HCT116 (cell line): ENCODE measurements at regions not wholly inside any gene's neighbourhood (a gene's known extent, or its start where the extent isn't known, plus 50 kb on each side); places are given as distances from the start of the nearest gene placed in this dataset.

ENCODE experiments used
- ATAC-seq: fragments of 200-7000 bp; cut with Tn5 transposase; 2 replicates; pipeline ENCODE4 v1.9.1; 2020; ENCODE audit warnings: mild to moderate bottlenecking, moderate library complexity
- BruUV-seq: library from RNA; stranded (reverse); fragments of 400-500 nt; replicated peaks from 2 replicates; lab custom pipeline; 2021; lab: Mats Ljungman, UMichigan
- CTCF ChIA-PET: fragments of 300-600 bp; sonication (Branson Sonifier 250); formaldehyde crosslinking; loops from one replicate; lab custom pipeline; 2021; ENCODE audit warnings: antibody characterized with exemption; lab: Charles Lee
- POLR2A ChIA-PET: fragments of 300-600, 350-600 bp; sonication (Branson Sonifier 250); formaldehyde crosslinking; loops from one replicate; lab custom pipeline; 2021; ENCODE audit warnings: antibody characterized with exemption; lab: Charles Lee
- RAD21 ChIA-PET, 2 experiments: fragments of 300-600 bp; sonication (Branson Sonifier 250); formaldehyde crosslinking; loops; one replicate each; lab custom pipeline; 2023; ENCODE audit warnings: low total read pairs in 2 of 2; ENCODE audit not compliant: uncharacterized antibody in 2 of 2, unreplicated experiment in 2 of 2, low non-redundant PET in 1 of 2; lab: Charles Lee
- DNase-seq: peaks from one replicate; pipeline ENCODE4 v3.0.0-alpha.2; 2010; ENCODE audit warnings: low read depth, low spot score
- H2AFZ ChIP-seq: fragments of 200-600 bp; shearing (Covaris generic), sonication (generic); 2 replicates; pipeline ENCODE4 v1.6.1; 2017; ENCODE audit warnings: low read depth, mixed run types, mixed read lengths, antibody characterized with exemption, low read length; ENCODE audit not compliant: poor library complexity, severe bottlenecking
- H3K27ac ChIP-seq: 2 replicates; pipeline ENCODE4 v1.5.1; 2012; ENCODE audit warnings: low read depth, low read length
- H3K27me3 ChIP-seq: fragments of 200-600 bp; sonication (generic); 2 replicates; pipeline ENCODE4 v1.6.1; 2016; ENCODE audit warnings: mixed run types, low read length, mixed read lengths; ENCODE audit not compliant: insufficient read depth
- H3K36me3 ChIP-seq, 2 experiments: fragments of 200-500 bp in 1 of 2; fragments of 200-600 bp in 1 of 2; sonication (Bioruptor generic) in 1 of 2; sonication (generic) in 1 of 2; 2 replicates each; pipeline versions ENCODE4 v1.5.1 to v1.6.1; 2014 to 2016; ENCODE audit warnings: low read length in 2 of 2, inconsistent platforms in 1 of 2, mixed read lengths in 1 of 2, mixed run types in 1 of 2; ENCODE audit not compliant: insufficient read depth in 2 of 2, control insufficient read depth in 1 of 2
- H3K4me1 ChIP-seq, 2 experiments: fragments of 200-600 bp in 1 of 2; sonication (generic) in 1 of 2; 2 replicates each; pipeline versions ENCODE4 v1.5.1 to v1.6.1; 2012 to 2017; ENCODE audit warnings: low read length in 2 of 2, inconsistent platforms in 1 of 2, mild to moderate bottlenecking in 1 of 2, mixed read lengths in 1 of 2, mixed run types in 1 of 2, moderate library complexity in 1 of 2; ENCODE audit not compliant: insufficient read depth in 2 of 2, control insufficient read depth in 1 of 2
- H3K4me2 ChIP-seq: fragments of 200-600 bp; sonication (generic); 2 replicates; pipeline ENCODE4 v1.6.1; 2017; ENCODE audit warnings: mixed run types, low read length, mixed read lengths
- H3K4me3 ChIP-seq, 2 experiments: fragments of 200-600 bp in 1 of 2; sonication (generic) in 1 of 2; replicated peaks in 1 of 2; 2 replicates each; pipeline ENCODE4 v1.5.1; 2011 to 2016; ENCODE audit warnings: low read length in 2 of 2, control low read depth in 1 of 2, low read depth in 1 of 2, mild to moderate bottlenecking in 1 of 2, mixed read lengths in 1 of 2, mixed run types in 1 of 2
- H3K79me2 ChIP-seq: fragments of 200-600 bp; sonication (generic); 2 replicates; pipeline ENCODE4 v1.6.1; 2017; ENCODE audit warnings: mild to moderate bottlenecking, mixed run types, low read length, moderate library complexity, mixed read lengths; ENCODE audit not compliant: insufficient read depth
- H3K9ac ChIP-seq: fragments of 200-600 bp; sonication (generic); 2 replicates; pipeline ENCODE4 v1.6.1; 2016; ENCODE audit warnings: low read length, mixed read lengths
- H3K9me2 ChIP-seq: fragments of 200-600 bp; sonication (generic), shearing (Covaris generic); 2 replicates; pipeline ENCODE4 v1.6.1; 2017; ENCODE audit warnings: mixed run types, mild to moderate bottlenecking, moderate library complexity; ENCODE audit not compliant: insufficient read depth
- H3K9me3 ChIP-seq, 2 experiments: fragments of 200-500 bp in 1 of 2; fragments of 200-600 bp in 1 of 2; sonication (Bioruptor generic) in 1 of 2; sonication (generic) in 1 of 2; 2 replicates each; pipeline ENCODE4 v1.6.1; 2014 to 2017; ENCODE audit warnings: low read length in 2 of 2, mixed read lengths in 2 of 2, inconsistent platforms in 1 of 2, low read depth in 1 of 2, mild to moderate bottlenecking in 1 of 2, mixed run types in 1 of 2, moderate library complexity in 1 of 2; ENCODE audit not compliant: control insufficient read depth in 1 of 2, insufficient read depth in 1 of 2
- H4K20me1 ChIP-seq: fragments of 200-600 bp; sonication (generic), shearing (Covaris generic); 2 replicates; pipeline ENCODE4 v1.6.1; 2017; ENCODE audit warnings: mixed run types, mild to moderate bottlenecking, moderate library complexity; ENCODE audit not compliant: insufficient read depth
- EGR1 ChIP-seq: IDR thresholded peaks from 2 replicates; pipeline ENCODE4 v1.6.1; 2012; ENCODE audit warnings: low read depth
- ELF1 ChIP-seq: IDR thresholded peaks from 2 replicates; pipeline ENCODE4 v1.6.1; 2012; ENCODE audit warnings: low read depth, borderline replicate concordance
- EZH2phosphoT487 ChIP-seq: fragments of 200-600 bp; IDR thresholded peaks from 2 replicates; pipeline ENCODE4 v1.6.1; 2018; ENCODE audit warnings: antibody characterized with exemption, borderline replicate concordance
- FOSL1 ChIP-seq: IDR thresholded peaks from 2 replicates; pipeline ENCODE4 v1.6.1; 2012; ENCODE audit warnings: low read depth
- JUND ChIP-seq: IDR thresholded peaks from 2 replicates; pipeline ENCODE4 v1.6.1; 2012
- MAX ChIP-seq: IDR thresholded peaks from 2 replicates; pipeline ENCODE4 v1.6.1; 2012
- POLR2A ChIP-seq: IDR thresholded peaks from 2 replicates; pipeline ENCODE4 v1.7.0; 2011; ENCODE audit warnings: borderline replicate concordance; ENCODE audit not compliant: insufficient read depth, insufficient read length; ENCODE audit errors: extremely low read depth
- POLR2AphosphoS5 ChIP-seq: IDR thresholded peaks from 2 replicates; pipeline ENCODE4 v1.6.1; 2011; ENCODE audit warnings: mild to moderate bottlenecking, low read depth, low read length, moderate library complexity
- TCF7L2 ChIP-seq: IDR thresholded peaks from 2 replicates; pipeline ENCODE4 v1.7.0; 2011; ENCODE audit warnings: borderline replicate concordance, inconsistent platforms; ENCODE audit not compliant: insufficient read depth, insufficient read length; ENCODE audit errors: extremely low read depth
- ZNF274 ChIP-seq: fragments of 200-500 bp; sonication (Bioruptor generic); IDR thresholded peaks from 2 replicates; pipeline ENCODE4 v1.6.1; 2014; ENCODE audit warnings: mild to moderate bottlenecking, low read depth, low read length, inconsistent platforms
- intact Hi-C: fragments of 100-400 bp; cut with micrococcal nuclease; formaldehyde crosslinking; loops from 2 replicates; pipeline ENCODE4 v1.10.0; 2022
- TF ChIP-seq, protein P1 (sequence below), 3 experiments: fragments of 200-600 bp in 1 of 3; sonication (generic) in 1 of 3; IDR thresholded peaks in 2 of 3; conservative IDR thresholded peaks in 1 of 3; 2 replicates each; pipeline ENCODE4 v1.5.1; 2012 to 2017; ENCODE audit warnings: low read depth in 2 of 3, low read length in 2 of 3, antibody characterized with exemption in 1 of 3, borderline replicate concordance in 1 of 3, control low read depth in 1 of 3, mild to moderate bottlenecking in 1 of 3, mixed read lengths in 1 of 3, mixed run types in 1 of 3, moderate library complexity in 1 of 3; ENCODE audit not compliant: insufficient read depth in 1 of 3
- TF ChIP-seq, protein P2 (sequence below): IDR thresholded peaks from 2 replicates; pipeline ENCODE4 v1.6.1; 2012; ENCODE audit warnings: low read depth

DNA sequence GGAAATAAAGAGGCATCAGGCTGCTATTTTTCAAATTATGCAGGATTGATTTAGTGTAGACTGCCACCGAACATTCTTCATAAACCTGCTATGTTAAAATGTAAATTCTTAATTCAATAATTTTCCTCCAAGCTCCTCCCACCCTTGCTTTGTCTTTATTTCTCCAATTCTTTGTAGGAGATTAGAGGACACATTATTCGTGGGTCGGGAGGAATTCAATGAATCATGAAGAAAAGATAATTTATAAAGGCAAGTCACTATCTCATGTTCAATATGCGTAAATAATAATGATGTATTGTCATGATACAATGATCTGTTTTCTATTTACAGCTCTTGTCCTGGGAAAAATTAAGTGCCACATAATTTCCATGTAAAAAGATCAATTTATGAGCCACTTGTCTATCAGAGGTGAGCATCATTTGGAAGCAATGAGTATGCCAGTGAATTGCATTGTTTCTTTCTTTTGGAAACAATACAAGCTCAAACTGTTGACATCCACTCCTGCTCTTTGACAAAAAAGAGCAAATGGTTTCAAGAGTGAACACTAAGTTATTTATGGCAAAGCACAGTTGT, 148.0 kb upstream of the MITF start:
- ChIA-PET POLR2A (no interaction called here), CTCF (no interaction called here), RAD21 (no interaction called here)
- Histone ChIP-seq H3K4me1 (no peaks in the 10 kb centered on the region), H3K79me2 (no peaks in the 10 kb centered on the region), H2AFZ (no peak overlapping the region), H3K4me3 (no peak overlapping the region), H3K9me2 (no peaks in the 10 kb centered on the region), H4K20me1 (no peaks in the 10 kb centered on the region), H3K27ac (no peak overlapping the region), H3K36me3 (no peaks in the 10 kb centered on the region), H3K9me3 (no peaks in the 10 kb centered on the region; a peak in 1 of 4 replicates), H3K4me2 (no peak overlapping the region), H3K27me3 (no peaks in the 10 kb centered on the region), H3K9ac (no peak overlapping the region)
- BruUV-seq, result no TSS peak
- DNase-seq, result no peak
- TF ChIP-seq POLR2AphosphoS5 (no peak), POLR2A (no peak), JUND (no peak), EGR1 (no peak), MAX (no peak), EZH2phosphoT487 (no peak), ZNF274 (no peak), TCF7L2 (no peak), FOSL1 (no peak), ELF1 (no peak)
- TF ChIP-seq, protein P1, sequence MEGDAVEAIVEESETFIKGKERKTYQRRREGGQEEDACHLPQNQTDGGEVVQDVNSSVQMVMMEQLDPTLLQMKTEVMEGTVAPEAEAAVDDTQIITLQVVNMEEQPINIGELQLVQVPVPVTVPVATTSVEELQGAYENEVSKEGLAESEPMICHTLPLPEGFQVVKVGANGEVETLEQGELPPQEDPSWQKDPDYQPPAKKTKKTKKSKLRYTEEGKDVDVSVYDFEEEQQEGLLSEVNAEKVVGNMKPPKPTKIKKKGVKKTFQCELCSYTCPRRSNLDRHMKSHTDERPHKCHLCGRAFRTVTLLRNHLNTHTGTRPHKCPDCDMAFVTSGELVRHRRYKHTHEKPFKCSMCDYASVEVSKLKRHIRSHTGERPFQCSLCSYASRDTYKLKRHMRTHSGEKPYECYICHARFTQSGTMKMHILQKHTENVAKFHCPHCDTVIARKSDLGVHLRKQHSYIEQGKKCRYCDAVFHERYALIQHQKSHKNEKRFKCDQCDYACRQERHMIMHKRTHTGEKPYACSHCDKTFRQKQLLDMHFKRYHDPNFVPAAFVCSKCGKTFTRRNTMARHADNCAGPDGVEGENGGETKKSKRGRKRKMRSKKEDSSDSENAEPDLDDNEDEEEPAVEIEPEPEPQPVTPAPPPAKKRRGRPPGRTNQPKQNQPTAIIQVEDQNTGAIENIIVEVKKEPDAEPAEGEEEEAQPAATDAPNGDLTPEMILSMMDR (IDR thresholded peaks at IDR 0.05 in 2 of 3, conservative IDR thresholded peaks at IDR 0.05 in 1 of 3; ENCODE audit: borderline replicate concordance in 1 of 3, insufficient read depth in 1 of 3, low read depth in 2 of 3, low read length in 2 of 3), result no peak
- TF ChIP-seq, protein P2, sequence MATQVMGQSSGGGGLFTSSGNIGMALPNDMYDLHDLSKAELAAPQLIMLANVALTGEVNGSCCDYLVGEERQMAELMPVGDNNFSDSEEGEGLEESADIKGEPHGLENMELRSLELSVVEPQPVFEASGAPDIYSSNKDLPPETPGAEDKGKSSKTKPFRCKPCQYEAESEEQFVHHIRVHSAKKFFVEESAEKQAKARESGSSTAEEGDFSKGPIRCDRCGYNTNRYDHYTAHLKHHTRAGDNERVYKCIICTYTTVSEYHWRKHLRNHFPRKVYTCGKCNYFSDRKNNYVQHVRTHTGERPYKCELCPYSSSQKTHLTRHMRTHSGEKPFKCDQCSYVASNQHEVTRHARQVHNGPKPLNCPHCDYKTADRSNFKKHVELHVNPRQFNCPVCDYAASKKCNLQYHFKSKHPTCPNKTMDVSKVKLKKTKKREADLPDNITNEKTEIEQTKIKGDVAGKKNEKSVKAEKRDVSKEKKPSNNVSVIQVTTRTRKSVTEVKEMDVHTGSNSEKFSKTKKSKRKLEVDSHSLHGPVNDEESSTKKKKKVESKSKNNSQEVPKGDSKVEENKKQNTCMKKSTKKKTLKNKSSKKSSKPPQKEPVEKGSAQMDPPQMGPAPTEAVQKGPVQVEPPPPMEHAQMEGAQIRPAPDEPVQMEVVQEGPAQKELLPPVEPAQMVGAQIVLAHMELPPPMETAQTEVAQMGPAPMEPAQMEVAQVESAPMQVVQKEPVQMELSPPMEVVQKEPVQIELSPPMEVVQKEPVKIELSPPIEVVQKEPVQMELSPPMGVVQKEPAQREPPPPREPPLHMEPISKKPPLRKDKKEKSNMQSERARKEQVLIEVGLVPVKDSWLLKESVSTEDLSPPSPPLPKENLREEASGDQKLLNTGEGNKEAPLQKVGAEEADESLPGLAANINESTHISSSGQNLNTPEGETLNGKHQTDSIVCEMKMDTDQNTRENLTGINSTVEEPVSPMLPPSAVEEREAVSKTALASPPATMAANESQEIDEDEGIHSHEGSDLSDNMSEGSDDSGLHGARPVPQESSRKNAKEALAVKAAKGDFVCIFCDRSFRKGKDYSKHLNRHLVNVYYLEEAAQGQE, result no peak
- intact Hi-C loops, result no loop called here
- no peak for ATAC-seq
